HG03039 (cell line): ENCODE measurements at regions not wholly inside any gene's neighbourhood (a gene's known extent, or its start where the extent isn't known, plus 50 kb on each side); places are given as distances from the start of the nearest gene placed in this dataset.
"Not testable (repeated sequence)": the region's sequence is repeated elsewhere in the genome, so short reads cannot be mapped to it uniquely, and the experiment has no call there.

Experiments used
- ATAC-seq: cut with Tn5 transposase; IDR thresholded peaks from one replicate; pipeline ENCODE4 v1.9.1; 2021; ENCODE audit warnings: mild to moderate bottlenecking, moderate library complexity; ENCODE audit not compliant: unreplicated experiment

DNA sequence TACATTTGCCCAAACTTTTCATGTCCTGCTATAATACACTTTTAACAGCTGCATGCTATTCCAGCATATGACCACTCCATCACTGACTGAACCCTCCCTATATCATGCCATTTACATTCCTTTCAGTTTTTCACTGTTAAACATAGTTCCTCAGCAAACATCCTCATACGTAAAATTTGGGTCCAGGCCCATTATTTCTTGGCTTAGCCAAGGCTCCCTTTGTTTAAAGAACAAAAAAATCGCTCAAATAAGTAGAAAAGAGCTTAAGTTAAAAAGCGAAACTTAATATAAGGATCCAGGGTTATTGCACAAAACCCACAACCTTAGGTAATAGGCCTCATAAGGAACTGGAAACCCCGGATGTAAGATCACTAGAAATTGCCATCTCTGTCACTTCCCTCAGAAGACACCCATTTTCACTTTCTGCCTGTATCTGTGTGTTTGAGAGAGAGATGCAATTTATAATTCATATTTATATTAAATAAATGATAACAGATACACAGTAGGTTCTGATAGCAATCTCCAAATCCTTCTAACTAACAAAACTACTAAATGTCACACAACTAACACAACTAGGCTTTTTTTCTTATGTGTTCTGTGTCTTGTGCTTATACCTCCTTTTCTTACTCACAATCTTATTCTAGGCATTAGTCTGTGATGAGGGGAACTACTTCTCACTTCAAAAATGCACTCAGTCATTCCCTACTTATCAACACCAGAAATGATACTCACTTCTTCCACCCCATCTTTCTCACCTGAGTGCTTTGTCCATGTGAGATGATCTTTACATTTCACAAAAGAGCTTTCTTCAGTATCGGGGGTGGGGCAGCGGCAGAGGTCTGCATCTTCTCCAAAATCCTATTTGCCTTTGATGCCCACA, 59.9 kb upstream of the FAM241A start:
- no peak for ATAC-seq

DNA sequence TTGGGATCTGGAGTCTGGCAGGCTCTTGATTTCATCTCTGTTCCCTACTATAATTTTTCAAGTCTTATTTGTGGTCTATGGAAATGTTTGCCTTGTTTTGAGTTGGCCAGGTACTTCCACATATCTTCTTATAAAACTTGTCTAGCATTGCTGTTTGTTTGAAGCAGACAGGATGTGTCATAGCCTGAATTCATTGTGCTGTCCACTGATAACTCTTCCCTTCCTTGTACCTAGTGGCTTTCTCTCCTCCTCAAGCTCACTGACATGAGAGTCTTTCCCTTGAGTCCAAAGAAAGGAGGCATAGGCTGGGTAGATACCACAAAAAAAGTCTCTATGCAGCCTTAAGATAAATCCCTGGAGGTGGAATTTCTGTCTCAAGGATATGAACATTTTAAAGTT, 59.2 kb upstream of the FAM241A start:
- ATAC-seq, result no peak

DNA sequence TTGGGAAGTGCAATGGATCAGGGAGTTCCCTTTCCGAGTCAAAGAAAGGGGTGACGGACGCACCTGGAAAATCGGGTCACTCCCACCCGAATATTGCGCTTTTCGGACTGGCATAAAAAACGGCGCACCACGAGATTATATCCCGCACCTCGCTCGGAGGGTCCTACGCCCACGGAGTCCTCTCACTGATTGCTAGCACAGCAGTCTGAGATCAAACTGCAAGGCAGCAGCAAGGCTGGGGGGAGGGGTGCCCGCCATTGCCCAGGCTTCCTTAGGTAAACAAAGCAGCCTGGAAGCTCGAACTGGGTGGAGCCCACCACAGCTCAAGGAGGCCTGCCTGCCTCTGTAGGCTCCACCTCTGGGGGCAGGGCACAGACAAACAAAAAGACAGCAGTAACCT, 58.6 kb upstream of the FAM241A start:
- not testable (repeated sequence) for ATAC-seq

DNA sequence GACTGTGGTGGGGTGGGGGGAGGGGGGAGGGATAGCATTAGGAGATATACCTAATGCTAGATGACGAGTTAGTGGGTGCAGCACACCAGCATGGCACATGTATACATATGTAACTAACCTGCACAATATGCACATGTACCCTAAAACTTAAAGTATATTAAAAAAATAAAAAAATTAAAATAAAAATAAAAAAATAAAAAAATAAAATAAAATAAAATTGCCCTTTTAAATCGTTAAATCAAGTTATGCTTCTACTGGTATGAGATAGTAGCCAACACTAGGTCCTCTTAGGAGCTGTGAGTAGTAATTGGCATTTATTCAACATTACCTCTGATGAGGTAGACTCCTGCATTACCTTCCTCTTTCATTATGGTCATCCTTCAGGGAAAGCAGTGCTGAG, 52.9 kb upstream of the FAM241A start:
- ATAC-seq, result not testable (repeated sequence)

DNA sequence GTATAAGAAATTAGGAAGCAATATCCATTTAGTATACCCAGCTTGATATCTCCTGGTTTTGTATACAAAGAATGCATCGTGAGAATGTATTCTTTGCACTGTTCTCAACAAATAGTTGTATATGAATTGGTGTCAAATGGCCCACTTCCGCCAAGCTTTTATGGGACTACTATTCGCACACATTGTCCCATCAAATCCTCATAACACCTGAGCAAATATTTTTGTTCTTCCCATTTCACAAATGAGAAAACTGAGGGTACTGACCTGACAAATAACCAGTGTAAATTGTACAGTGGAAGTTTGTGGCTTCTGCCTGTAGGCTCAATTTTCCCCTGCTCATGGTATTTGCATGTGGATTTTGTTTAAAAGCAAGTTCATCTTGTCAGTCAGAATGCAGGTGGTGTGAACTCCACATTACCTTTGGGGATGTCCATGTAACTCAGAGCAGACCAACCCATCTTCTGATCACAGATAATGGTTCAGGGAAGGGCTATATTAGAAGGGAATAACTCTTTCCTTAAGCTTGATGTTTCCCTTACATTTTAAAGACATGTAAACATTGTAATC, 51.5 kb upstream of the FAM241A start:
- no peak for ATAC-seq

DNA sequence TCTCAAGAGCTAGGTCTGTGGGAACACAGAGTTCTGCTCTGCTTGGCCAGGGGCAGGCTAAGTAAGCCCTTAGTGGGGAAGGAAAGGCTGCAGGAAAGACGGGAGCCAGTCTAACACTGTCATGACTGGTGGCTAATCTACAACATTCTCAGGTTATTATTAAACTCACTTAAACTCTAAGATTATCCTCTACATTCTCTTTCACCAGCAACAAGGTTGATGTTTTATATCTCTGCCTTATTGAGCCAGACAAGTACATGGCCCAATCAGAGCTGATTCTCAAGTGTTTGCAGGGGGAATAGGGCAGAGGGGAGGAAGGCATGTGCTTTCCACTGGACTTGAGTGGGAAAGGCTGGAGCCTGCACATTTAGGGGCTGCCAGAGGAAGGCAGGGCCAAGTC, 50.9 kb upstream of the FAM241A start:
- ATAC-seq, result no peak
